ENCODE measurements at regions not wholly inside any gene's neighbourhood (a gene's known extent, or its start where the extent isn't known, plus 50 kb on each side); places are given as distances from the start of the nearest gene placed in this dataset.

DNA sequence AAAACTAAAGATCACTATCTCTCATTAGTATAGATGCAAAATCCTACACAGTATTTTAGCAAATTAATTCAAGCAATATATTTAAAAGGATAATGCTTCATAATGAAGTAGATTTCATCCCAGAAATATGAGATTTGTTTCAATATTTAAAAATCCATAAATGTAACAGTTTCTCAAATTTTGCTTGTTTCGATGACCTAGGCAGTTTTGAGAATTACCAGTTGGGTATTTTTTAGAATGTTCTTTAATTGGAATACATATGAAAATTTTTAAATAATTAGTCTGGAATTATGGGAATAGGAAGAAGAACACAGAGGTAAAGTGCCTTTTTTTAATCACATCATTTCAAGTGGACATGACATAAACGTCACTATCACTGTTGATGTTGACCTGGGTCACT, 192.3 kb downstream of the FBXO8 start:
- TF ChIP-seq CTCF (IDR thresholded peaks at IDR 0.05; ENCODE audit: insufficient read depth, low read length) (no peak), POLR2AphosphoS5 (IDR thresholded peaks at IDR 0.05; ENCODE audit: low read depth) (no peak)

Data from HL-60 (cell line).